ENCODE measurements at regions not wholly inside any gene's neighbourhood (a gene's known extent, or its start where the extent isn't known, plus 50 kb on each side); places are given as distances from the start of the nearest gene placed in this dataset.
"Not testable (repeated sequence)": the region's sequence is repeated elsewhere in the genome, so short reads cannot be mapped to it uniquely, and the experiment has no call there.

GRCh38 chrY:7796128-7796527 is 884.6 kb upstream of the AMELY start:
- no peak for DNase-seq

DNA sequence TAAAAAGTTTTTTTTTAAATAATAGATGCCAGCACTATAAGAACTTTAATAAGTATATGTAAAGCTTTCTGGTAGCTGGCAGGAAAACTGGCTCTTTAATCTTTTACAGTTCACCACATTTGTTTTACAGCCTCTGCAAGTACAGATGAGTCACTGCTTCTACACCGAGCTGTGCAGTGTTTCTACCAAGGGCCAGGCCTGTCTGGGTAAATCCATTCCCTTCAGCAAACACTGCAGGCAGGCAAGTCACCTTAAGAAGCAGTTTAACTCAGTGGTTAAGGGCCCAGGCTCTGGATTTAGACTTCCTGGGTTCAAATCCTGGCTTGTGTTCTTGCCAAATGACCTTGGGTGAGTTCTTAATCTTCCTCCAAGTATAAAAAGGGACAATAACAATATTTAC is 882.9 kb upstream of the AMELY start:
- DNase-seq, result no peak

- DNase-seq, result no peak
These were observed 882.4 kb upstream of the AMELY start for GRCh38 chrY:7793989-7794388.

- DNase-seq, result peak; percentile 2
These were observed 880.9 kb upstream of the AMELY start for GRCh38 chrY:7792431-7792830.

- DNase-seq, result no peak
These were observed 869.9 kb upstream of the AMELY start for GRCh38 chrY:7781501-7781900.

DNA sequence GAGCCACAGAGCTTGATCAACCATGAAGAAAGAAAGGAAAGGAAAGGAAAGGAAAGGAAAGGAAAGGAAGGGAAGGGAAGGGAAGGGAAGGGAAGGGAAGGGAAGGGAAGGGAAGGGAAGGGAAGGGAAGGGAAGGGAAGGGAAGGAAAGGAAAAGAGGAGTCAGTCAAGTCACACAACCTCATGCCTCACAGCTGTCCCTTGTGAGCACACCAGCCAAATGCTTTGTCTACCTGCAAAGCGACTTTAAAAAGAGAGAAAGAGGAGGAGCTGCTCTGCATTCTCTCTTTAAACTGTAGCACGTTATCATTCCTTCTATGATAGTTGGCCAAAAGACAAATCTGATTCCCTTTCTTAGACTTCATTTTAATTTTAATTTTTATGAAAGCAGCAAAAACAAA is 863.9 kb upstream of the AMELY start:
- not testable (repeated sequence) for DNase-seq

DNA sequence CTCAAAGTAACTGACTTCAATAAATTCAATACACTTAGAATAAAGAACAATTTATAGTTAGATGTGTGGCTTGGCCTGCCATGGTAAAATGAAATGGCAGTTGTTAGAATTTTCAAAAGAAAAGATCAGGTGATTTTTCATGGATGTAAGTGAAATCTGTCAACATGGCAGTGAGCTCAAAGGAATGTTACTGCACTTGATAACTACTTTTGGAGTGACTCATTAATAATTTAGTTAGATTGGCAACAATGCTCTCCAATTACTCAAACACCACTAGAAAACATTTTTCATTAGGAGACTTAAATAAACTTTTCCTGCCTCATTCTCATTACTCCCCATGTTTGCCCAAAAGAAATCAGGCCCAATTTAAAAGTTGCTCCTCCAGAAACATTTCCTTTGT is 860.2 kb upstream of the AMELY start:
- no peak for DNase-seq

DNA sequence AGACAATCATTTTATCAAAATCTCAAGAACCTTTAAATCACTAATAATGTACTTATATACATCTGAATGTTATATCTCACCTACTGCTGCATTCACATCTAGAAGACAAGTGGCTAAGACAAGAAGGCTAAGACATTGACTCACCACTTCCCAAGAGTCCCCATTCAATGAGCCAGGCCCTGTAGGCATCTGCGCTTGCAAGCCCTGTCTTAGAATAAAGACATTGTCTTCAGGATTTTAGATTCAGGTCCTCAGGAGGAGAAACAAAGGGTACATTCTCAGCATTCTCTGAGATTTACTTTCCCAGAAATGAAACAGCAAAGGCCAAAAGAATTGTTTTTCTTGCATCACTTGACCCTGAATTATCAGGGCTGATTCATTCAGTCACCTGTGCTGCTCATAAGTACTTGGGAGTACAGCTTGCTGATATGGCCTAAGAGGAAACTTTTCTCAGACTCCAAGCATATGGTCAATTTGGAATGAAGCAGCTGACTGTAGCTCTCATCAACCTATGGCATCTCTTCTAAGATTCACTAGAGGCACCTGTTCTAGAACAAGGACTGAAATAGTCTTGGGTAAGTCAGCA is 858.3 kb upstream of the AMELY start:
- DNase-seq, result no peak

DNA sequence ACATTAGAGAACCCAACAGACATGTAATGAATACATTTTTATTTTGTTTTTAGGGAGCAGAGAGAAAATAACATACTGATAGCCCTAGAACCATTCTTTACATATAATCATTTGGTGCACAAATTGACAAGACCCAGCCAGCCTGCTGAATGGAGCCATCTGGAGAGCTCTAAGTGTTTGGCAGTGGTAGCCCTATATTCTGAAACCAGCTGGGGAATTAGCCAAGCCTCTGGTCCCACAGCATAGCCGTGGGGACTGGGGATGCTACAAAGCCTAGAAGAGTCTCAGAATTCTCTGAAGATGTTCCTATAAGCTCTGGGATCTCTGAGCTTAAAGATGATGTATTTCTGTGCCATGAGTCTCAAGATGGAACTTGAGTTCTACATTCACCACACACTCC is 857.3 kb upstream of the AMELY start:
- DNase-seq, result no peak

DNA sequence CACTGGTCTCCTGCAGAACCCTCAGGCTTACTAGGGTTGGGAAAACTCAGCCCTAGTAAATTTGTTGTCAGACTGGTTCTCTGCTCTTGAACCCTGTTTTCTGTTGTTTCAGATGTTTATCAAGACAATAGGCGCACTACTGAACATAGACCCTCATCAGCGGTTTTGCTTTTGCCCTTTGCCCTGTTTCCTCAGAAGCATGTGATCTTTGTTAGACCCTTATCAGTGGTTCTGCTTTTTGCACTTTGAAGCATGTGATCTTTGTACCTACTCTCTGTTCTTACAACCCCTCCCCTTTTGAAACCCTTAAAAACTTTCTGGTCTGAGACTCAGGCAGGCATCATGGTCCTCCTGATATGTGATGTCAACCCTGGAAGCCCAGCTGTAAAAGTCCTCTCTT is 842.2 kb upstream of the AMELY start:
- DNase-seq, result no peak

DNA sequence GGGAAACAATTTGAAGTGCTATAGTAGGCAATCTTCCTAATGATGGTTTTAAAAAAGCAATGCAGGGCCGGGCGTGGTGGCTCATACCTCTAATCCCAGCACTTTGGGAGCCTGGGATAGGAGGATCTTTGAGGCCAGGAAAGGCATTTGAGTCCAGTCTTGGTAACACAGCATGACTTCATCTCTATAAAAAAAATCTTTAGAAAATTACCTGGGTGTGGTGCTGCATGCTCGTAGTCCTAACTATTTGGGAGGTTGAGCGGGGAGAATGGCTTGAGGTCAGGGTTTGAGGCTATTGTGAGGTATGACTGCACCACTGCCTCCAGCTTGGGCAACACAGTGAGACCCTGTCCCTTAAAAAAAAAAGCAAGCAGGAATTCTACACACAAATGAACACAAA is 835.2 kb upstream of the AMELY start:
- DNase-seq, result no peak

DNA sequence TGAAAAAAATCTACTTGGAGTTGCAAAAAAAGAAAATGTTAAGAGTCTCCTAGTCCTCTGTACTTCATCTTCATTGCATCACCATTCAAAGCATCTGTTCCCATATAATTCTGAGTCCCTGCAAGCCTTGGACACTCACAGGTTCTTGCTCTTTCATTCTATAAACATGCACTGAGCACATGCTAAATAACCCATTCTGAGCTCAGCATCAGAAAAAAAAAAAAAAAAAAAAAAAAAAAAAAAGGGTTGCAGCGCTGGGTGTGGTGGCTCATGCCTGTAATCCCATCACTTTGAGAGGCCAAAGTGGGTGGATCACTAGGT is 834.0 kb upstream of the AMELY start:
- no peak for DNase-seq

DNA sequence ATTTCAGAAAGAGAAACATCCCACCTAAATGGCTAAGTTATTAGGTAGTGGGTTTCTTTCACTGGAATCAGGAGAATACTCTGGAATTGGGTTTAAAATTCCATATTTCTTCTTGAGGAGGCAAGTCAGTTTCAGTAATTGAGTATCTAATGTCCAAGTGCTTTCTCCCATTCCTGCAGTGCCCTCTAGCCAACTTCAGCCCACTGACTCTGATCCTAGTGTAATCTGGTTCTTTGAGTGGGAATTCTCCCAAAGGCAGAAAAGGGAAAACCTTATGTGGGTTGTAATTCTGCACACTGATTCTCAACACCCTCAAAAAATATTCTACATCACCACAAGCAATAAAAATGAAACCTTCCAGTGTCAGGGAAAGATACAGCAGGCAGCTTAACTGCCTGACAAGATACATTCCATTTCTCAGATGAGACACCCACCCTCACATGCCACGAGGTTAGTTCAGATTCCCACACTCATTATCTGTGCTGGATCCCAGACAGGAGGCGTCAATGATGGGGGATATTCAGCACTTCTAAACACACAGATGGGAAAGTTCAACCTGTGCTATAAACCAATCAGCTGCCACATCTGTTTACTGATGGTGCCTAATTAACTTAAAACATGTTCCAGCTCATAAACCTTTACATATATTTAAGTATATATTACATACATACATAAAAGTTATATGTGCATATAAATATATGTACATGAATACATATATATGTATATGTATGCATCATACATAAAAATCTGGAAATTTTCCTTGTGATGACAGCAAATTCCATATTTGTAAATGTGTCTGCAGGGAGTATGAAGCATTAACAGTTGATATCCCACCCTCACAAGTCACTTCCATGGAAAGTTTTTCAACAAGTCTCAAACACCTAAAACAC is 833.4 kb upstream of the AMELY start:
- no peak for DNase-seq

DNA sequence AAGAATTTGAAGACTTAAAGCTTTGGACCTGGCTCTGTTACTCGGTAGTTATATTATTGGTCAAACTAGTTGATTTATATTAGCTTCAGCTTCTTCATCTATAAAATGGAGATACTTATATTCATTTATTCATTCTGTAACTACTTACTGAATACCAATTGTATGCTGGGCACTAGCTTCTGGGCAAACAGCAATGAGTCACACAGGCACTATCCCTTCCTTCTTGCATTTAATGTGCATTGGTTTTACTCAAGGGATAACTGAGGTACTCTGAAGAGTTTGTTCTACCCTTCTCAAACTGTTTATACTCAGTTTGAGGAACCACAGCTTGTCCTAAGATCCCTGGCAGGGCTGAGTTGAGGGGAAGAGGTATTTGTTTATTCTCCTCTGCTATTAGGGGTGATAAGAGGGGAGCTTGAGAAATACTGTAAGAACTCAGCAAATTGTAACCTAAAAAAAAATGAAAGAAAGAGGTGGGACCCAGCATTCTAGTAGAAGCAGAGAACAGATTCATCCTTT is 825.4 kb upstream of the AMELY start:
- no peak for DNase-seq

DNA sequence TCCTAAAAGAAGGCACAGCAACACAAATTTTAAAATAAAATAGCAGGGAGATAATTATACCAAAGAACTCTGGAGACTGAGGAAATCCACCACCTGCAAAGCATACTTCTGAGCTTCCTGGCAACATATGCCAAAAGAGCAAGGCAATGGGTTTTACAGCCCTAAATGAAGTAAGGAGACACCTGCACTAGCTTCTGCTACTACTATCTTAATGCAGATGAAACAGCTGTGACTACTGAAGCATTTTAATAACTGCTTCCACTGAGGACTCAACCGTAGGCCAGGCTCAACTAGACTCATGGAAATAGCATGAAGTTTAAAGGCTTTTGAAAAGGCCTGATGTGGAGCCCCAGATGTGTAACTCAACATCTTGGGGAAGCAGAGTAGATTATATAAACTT is 820.1 kb upstream of the AMELY start:
- DNase-seq, result peak; percentile 58

- DNase-seq, result no peak
These were observed 819.1 kb upstream of the AMELY start for GRCh38 chrY:7730664-7731063.

DNA sequence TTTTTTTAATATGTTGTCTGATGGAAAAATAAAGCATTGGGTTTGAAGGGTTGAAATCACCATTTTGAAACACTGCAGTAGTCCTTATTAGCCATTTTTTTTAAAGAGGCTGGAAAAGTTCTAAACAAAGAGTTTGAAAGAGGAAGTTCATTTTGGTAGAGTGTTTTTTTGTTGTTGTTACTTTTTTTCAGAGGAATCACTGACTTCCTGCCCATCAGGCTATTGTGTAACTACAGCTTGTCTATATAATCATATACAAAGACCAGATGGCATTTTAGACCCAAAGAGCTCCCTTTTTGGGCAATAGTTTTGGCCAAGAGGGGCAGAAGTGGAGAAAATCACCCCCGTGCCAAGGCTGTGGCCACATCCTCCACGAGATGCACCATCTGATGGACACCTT is 818.5 kb upstream of the AMELY start:
- peak; percentile 38 for DNase-seq

- peak; percentile 56 for DNase-seq
These were observed 817.9 kb upstream of the AMELY start for GRCh38 chrY:7729318-7730011.

GRCh38 chrY:7728935-7729317 is 817.4 kb upstream of the AMELY start:
- DNase-seq, result peak; percentile 73

GRCh38 chrY:7725791-7726460 is 814.4 kb upstream of the AMELY start:
- no peak for DNase-seq

GRCh38 chrY:7723991-7724632 is 812.6 kb upstream of the AMELY start:
- peak; percentile 59 for DNase-seq

- peak; percentile 20 for DNase-seq
These were observed 811.6 kb upstream of the AMELY start for GRCh38 chrY:7723127-7723526.

- DNase-seq, result peak; percentile 48
These were observed 811.0 kb upstream of the AMELY start for GRCh38 chrY:7722566-7722965.
